NCI-H146 treated with DMSO at 0.1 percent for 48 hours (cell line): ENCODE measurements at regions not wholly inside any gene's neighbourhood (a gene's known extent, or its start where the extent isn't known, plus 50 kb on each side); places are given as distances from the start of the nearest gene placed in this dataset.

ENCODE experiments used
- DNase-seq: peaks from one replicate; lab custom pipeline; 2025; ENCODE audit not compliant: unreplicated experiment; lab: John Stamatoyannopoulos, UW

- DNase-seq = no peak
These were observed 256.4 kb upstream of the TPM1 start for GRCh38 chr15:62785881-62786828.

GRCh38 chr15:62787401-62787800 is 255.1 kb upstream of the TPM1 start:
- DNase-seq = no peak

DNA sequence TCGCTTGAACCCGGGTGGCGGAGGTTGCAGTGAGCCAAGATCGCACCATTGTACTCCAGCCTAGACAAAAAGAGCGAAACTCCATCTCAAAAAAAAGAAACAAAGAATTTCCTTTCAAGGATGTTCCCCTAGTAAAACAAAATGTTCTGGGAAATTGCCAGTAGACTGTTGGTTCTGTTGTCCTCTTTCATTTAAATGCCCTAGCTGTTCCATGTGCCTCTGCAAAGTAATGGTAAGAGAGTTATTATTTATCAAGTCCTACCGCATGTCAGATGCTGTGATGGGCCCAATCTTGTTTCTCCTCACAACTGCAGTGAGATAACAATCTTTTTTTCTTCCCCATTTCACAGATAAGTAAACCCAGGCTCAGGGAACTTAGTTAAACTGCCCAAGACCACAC is 254.3 kb upstream of the TPM1 start:
- DNase-seq = no peak

GRCh38 chr15:62790546-62790945 is 252.0 kb upstream of the TPM1 start:
- DNase-seq = no peak

DNA sequence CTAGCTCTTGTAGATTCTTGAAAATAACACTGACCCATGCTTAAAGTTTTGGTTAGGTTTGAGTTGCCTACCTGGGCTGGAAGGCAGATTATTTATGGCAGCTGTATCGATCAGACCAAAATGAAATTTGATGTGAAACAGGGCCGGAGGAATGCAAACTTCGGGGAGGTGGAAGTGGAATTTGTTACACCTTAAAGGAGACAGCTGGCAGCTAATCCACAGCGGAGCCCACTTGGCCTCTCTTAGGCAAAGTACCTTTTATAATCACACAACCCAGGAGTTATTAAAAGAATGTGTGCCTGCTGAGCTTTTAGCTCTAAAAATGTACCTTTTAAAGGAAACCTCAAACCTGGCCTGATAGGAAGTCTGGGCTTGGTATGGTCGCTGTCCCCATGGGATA is 250.9 kb upstream of the TPM1 start:
- no peak for DNase-seq

- DNase-seq = no peak
These were observed 249.4 kb upstream of the TPM1 start for GRCh38 chr15:62792986-62793751.

DNA sequence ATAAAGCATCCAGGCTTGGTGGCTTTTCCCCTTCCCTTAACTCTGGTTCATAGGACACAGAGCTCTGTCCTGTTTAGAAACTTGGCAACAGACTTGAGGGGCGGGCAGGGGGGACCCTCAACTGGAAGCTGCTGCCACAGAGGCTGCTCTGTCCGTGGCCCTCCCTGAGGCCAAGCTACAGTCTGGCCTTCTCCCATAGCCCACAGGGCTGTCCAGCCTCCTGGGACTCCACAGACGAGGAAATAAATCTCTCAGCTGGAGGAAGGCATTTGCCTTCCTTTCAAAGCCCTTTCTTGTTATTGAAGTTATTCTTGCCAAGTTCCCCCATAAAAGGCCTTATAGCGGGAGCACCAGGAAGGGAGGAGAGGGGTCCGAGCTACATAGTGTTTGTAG is 248.8 kb upstream of the TPM1 start:
- DNase-seq = no peak

DNA sequence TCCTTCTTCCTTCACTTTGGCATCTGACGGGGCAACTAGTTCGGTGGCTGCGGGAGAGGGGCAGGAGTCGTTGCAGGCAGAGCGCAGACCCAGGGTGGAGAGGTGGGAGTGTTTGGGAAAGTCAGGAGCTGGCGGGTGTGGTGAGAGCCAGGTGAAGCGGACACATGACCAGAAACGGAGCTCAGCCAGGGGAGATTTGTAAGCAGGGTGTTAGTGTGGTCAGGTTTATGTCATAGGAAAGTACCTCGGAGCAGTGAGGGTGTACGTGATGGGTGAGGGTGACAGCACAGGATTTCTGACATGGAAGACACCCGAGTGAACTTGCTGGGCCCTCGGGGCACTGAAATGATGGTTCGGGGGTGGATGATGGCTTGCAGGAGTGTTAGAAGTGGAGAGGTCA is 247.4 kb upstream of the TPM1 start:
- no peak for DNase-seq

- no peak for DNase-seq
These were observed 246.5 kb upstream of the TPM1 start for GRCh38 chr15:62795700-62796695.

DNA sequence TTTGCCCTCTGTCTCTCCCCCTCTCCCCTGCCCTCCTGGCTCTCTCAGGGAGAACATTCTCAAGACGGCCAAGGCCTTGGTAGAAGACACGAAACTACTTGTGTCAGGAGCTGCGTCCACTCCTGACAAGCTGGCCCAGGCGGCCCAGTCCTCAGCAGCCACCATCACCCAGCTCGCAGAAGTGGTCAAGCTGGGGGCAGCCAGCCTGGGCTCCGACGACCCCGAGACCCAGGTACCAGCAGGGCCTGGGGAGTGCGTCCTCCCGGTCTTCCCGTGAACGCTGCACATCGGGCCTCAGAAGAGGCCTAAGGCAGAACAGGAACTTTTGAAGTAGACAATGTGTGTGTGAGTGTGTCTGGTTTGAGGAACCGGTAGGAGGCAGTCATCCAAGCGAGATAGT is 245.4 kb upstream of the TPM1 start:
- DNase-seq = no peak

DNA sequence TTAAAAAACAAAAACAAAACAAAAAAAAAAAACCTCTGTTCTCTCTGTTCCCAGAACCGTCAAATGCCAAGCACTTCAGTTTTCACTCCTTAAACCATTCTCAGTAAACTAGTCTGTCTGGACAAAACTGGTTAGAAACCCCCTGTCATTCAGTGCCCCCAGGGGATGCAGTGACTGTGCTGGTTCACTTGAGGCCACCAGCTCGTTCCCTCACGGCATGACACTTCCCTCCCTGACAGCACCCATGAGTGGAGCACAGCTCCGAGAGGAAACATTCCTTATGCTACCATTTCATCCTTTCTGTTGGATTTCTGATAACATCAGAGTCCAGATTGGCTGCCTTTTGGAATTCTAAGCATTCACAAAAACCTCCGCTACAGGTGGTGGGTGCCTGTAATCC is 244.0 kb upstream of the TPM1 start:
- no peak for DNase-seq

DNA sequence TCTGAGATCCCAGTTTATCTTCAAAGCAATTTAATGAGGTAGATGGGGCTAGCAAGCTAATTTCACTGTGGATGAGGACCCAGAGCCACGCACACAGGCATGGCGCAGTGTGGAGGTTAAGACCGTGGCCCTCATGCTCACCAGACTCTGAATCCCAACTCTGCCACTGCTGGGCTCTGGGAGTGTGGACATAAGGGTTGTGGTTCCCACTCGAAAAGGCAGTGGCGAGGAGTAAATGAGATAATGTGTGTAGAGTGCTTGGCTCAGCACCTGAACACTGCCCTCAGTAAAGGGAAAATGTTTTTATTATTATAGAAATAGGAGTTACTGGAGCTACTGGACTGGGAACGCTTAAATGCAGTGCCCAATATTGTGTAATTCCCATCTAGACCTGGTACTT is 243.5 kb upstream of the TPM1 start:
- DNase-seq = no peak

DNA sequence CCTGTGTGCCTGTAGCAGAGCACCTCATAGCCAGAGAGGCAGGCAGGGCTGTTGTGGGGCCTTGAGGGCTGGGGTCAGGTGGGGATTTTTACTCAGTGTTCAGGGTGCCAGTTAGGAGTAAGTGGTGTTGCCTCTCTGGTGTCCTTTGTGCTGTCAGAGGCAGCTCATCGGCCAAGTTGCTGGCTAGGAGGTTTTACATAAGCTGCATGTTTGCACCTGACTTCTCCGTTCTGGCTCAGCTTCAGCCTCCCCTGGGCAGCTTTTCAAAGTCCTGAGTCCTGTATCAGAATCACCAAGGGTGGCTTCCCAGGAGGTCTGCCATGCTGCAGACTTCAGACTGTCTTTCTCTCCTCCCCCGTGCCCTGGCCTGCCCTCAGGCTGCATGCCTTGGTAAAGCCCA is 242.6 kb upstream of the TPM1 start:
- no peak for DNase-seq

DNA sequence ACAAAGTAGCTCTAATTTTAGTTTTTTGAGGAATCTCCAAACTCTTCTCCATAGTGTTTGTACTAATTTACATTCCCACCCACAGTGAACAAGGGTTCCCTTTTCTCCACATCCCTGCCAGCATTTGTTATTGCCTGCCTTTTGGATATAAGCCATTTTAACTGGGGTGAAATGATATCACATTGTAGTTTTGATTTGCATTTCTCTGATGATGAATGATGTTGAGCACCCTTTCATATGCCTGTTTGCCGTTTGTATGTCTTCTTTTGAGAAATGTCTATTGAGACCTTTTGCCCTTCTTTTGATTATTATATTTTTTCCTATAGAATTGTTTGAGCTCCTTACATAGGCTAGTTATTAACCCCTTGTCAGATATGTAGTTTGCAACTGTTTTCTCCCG is 239.9 kb upstream of the TPM1 start:
- DNase-seq = no peak

DNA sequence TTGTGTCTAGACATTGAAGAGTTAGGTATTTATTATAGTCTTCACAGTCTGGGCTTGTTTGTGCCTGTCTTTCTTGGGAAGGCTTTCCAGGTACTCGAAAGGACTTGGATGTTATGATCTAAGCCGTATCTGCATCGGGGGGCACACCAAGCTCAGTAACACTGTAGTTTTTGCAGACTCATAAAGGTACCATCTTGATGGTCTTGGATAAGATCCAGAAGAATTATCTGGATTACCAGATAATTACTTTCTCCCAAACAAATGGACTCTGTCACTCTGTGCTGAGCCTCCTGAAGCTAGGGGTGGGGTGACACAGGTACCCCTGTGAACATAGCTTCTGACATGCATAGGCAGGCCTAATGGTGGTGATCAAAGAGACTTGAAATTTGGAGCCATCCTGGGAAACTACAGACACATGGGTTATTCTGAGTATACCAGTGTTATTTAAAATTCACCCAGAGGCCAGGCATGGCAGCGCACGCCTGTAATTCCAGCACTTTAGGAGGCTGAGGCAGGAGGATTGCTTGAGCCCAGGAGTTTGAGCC is 238.6 kb upstream of the TPM1 start:
- no peak for DNase-seq

GRCh38 chr15:62805502-62805901 is 237.0 kb upstream of the TPM1 start:
- DNase-seq = no peak

DNA sequence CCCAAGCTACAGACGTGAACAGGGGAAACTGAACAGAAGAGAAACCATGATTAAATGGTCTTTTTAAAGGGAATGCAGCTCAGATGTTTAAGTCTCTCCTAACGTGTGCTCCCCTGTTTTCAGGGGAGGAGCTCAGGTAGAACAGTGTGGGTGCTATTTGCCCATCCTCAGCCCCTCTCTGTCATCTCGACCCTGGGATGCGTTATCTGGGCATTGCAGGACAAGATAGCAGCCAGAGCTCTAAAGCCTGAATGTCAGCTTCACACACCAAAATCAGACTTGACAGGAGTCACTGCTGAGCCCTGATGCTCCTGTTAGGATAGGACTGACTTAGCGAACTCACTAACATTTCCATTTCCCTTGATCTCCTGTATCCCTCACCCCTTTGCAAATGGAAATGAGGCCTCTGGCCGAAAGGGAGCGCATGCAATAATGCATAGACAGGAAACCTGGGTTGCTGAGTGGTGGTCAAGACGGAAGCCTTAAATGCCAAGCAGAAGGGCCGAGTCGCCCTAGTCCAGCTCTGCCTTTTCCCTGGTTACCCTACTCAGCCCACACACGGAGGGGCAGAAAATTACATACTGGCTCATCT is 234.9 kb upstream of the TPM1 start:
- DNase-seq = no peak

DNA sequence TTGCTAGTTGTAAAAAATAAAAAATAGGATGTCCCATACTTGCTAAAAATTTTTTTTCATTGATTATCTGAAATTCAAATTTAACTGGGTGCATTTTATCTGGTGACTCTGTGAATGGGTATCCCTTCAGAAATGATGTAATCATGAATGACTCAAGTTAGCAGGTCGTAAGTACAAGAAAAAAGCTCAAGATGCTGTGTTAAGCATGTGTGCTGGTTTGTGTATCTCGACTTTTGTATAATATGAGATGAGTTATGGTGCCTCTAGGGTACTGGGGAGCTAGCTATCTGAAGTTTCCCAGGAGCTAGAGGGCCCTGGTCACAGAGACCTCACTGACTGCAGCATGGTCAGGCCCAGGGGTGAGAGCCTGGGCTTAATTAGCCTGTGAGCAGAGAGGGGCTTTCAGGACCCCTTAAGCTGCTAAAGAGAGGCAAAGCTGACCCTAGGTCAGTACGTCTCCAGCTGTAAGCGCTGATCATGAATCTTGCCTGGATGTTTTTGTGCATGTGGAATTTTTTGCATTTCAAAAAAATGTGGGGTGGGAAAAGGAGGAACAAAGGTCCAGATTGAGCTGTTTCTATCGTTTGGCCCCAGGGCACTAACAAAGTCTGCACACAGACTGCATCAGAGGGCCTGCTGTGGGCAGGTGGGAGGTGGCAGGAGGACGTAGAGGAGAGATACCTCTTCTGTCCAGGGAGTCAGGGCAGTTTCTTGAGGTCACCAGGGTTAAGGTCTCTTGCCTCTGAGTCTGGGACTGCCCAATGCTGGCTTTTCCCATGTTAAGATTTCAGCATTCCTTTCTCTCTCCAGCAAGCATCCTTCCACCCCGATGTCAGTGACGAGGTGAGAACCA is 233.2 kb upstream of the TPM1 start:
- no peak for DNase-seq

DNA sequence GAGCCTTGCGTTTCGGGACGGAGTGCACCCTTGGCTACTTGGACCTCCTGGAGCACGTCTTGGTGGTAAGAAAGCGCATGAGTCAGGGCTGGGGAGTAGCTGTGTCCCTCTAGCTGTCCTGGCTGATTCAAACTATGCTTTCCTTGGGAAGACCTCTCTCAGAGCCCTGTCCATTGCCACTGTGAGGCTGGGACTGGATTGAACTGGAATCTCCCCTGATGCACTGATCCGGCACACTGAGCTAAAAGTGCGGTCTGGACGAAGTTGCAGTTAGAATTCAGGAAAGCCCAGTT is 232.6 kb upstream of the TPM1 start:
- no peak for DNase-seq

DNA sequence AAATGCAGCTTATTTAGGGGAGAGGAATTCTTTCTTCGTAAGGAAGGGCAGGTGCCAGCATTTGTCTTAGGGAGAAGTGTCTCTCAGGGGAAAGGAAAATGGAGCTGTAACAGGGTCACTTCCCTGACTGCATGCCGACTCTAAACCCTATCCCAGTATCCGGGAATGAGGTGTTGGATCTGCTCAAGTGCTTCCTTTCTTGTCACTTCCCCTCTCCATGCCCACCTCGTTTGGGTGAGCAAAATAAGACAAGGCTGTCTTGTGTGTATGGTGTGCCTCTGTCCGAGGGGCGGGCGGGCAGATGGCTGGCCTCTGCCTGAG is 230.1 kb upstream of the TPM1 start:
- no peak for DNase-seq
